ENCODE measurements at regions not wholly inside any gene's neighbourhood (a gene's known extent, or its start where the extent isn't known, plus 50 kb on each side); places are given as distances from the start of the nearest gene placed in this dataset.

GRCh38 chr10:126806991-126807702, 98.1 kb upstream of the DOCK1 start:
- no peak overlapping the region for H3K27ac ChIP-seq (ENCODE audit: extremely low read depth, low read depth, low read length)
- no peak overlapping the region for H3K4me3 ChIP-seq (ENCODE audit: low read depth, low read length)
- POLR2A ChIA-PET = no interaction called here
- CTCF ChIA-PET = no interaction called here
- TF ChIP-seq ZBTB10 (tag by site-specific recombination; IDR thresholded peaks at IDR 0.05) (no peak), SP2 (tag by site-specific recombination; IDR thresholded peaks at IDR 0.05) (no peak), ZNF239 (tag by site-specific recombination; IDR thresholded peaks at IDR 0.05) (no peak), ZNF248 (tag by site-specific recombination; IDR thresholded peaks at IDR 0.05) (no peak), ZNF26 (tag by site-specific recombination; IDR thresholded peaks at IDR 0.05) (no peak)
- no peaks in the 10 kb centered on the region for H3K9me3 ChIP-seq (ENCODE audit: control insufficient read depth, insufficient read depth, low read depth, low read length)
- H3K4me1 ChIP-seq (ENCODE audit: control insufficient read depth, insufficient read depth, low read length) = no peaks in the 10 kb centered on the region
- H3K36me3 ChIP-seq (ENCODE audit: control insufficient read depth in 2 of 2, insufficient read depth in 1 of 2, low read length in 2 of 2) = no peaks in the 10 kb centered on the region

GRCh38 chr10:126808103-126808502, 97.1 kb upstream of the DOCK1 start:
- TF ChIP-seq ZNF513 (tag by site-specific recombination; IDR thresholded peaks at IDR 0.05) (no peak), ZNF280D (tag by site-specific recombination; IDR thresholded peaks at IDR 0.05) (no peak), PATZ1 (tag by site-specific recombination; IDR thresholded peaks at IDR 0.05) (no peak), ZNF571 (tag by site-specific recombination; IDR thresholded peaks at IDR 0.05) (no peak), ZNF510 (tag by site-specific recombination; IDR thresholded peaks at IDR 0.05; ENCODE audit: insufficient replicate concordance) (no peak), ZNF501 (tag by site-specific recombination; IDR thresholded peaks at IDR 0.05) (no peak)
- Histone ChIP-seq H3K4me1 (ENCODE audit: control insufficient read depth, insufficient read depth, low read length) (no peaks in the 10 kb centered on the region), H3K27ac (ENCODE audit: extremely low read depth, low read depth, low read length) (no peak overlapping the region), H3K4me3 (ENCODE audit: low read depth, low read length) (no peak overlapping the region), H3K9me3 (ENCODE audit: control insufficient read depth, insufficient read depth, low read depth, low read length) (no peaks in the 10 kb centered on the region), H3K36me3 (ENCODE audit: control insufficient read depth in 2 of 2, insufficient read depth in 1 of 2, low read length in 2 of 2) (no peaks in the 10 kb centered on the region)
- ChIA-PET CTCF (interaction anchor here (0.6 to 0.7 kb wide), 2 partner anchors 39 to 1419 kb away, joined by 3 read pairs; no protein-coding TSS in a partner anchor), POLR2A (no interaction called here)
